HL-60 (cell line): ENCODE measurements at regions not wholly inside any gene's neighbourhood (a gene's known extent, or its start where the extent isn't known, plus 50 kb on each side); places are given as distances from the start of the nearest gene placed in this dataset.

Experiments used
- DNase-seq, 2 experiments: peaks; one replicate each; pipeline ENCODE4 v3.0.0-alpha.2; 2010 to 2020; ENCODE audit warnings: low read depth in 1 of 2, low spot score in 1 of 2
- H3K27ac ChIP-seq: fragments of 250-450 bp; sonication (Bioruptor Pico); replicated peaks from 2 replicates; pipeline ENCODE4 v1.5.1; 2020; ENCODE audit warnings: mild to moderate bottlenecking, moderate library complexity
- H3K27me3 ChIP-seq: fragments of 250-450 bp; sonication (Bioruptor Pico); 2 replicates; pipeline ENCODE4 v1.5.1; 2021; ENCODE audit warnings: mild to moderate bottlenecking, moderate library complexity; ENCODE audit not compliant: insufficient read depth, poor library complexity, severe bottlenecking
- H3K4me3 ChIP-seq: replicated peaks from 2 replicates; pipeline ENCODE4 v1.5.1; 2011; ENCODE audit warnings: mild to moderate bottlenecking, control low read depth, low read length; ENCODE audit not compliant: insufficient read depth
- GABPA ChIP-seq: IDR thresholded peaks from 2 replicates; pipeline ENCODE4 v1.6.1; 2012; ENCODE audit warnings: low read depth
- POLR2AphosphoS5 ChIP-seq: IDR thresholded peaks from 2 replicates; pipeline ENCODE4 v1.6.1; 2012; ENCODE audit warnings: low read depth
- SPI1 ChIP-seq: IDR thresholded peaks from 2 replicates; pipeline ENCODE4 v1.6.1; 2012; ENCODE audit warnings: low read depth, mild to moderate bottlenecking, borderline replicate concordance
- TF ChIP-seq, protein P1 (sequence below): IDR thresholded peaks from 2 replicates; pipeline ENCODE4 v1.6.1; 2012; ENCODE audit warnings: low read depth; ENCODE audit not compliant: insufficient replicate concordance
- TF ChIP-seq, protein P2 (sequence below): IDR thresholded peaks from one replicate; pipeline ENCODE4 v1.5.1; 2011; ENCODE audit warnings: low read length, control low read depth, inconsistent platforms; ENCODE audit not compliant: insufficient read depth

DNA sequence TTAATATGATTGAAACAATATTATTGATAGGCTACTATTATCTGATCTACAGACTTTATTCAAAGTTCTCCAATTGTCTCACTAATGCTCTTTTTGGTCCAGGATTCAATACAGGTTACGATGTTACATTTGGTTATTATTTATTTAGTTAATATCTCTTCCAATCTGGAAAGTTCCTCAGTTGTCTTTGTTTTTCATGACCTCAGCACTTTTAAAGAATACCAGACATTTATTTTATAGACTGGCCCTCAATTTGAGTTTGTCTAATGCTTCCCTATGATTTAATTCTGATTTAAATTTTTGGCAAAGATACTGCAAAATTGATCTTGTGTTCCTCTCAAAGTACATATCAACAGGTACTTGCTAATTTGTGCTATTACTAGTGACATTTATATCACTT lies 937.4 kb downstream of the KCNMA1 start:
- Histone ChIP-seq H3K27ac (no peak overlapping the region), H3K4me3 (no peak overlapping the region), H3K27me3 (no peaks in the 10 kb centered on the region)
- no peak for DNase-seq
- TF ChIP-seq POLR2AphosphoS5 = no peak
- no peak for TF ChIP-seq GABPA
- no peak for TF ChIP-seq SPI1
- TF ChIP-seq, protein P1, sequence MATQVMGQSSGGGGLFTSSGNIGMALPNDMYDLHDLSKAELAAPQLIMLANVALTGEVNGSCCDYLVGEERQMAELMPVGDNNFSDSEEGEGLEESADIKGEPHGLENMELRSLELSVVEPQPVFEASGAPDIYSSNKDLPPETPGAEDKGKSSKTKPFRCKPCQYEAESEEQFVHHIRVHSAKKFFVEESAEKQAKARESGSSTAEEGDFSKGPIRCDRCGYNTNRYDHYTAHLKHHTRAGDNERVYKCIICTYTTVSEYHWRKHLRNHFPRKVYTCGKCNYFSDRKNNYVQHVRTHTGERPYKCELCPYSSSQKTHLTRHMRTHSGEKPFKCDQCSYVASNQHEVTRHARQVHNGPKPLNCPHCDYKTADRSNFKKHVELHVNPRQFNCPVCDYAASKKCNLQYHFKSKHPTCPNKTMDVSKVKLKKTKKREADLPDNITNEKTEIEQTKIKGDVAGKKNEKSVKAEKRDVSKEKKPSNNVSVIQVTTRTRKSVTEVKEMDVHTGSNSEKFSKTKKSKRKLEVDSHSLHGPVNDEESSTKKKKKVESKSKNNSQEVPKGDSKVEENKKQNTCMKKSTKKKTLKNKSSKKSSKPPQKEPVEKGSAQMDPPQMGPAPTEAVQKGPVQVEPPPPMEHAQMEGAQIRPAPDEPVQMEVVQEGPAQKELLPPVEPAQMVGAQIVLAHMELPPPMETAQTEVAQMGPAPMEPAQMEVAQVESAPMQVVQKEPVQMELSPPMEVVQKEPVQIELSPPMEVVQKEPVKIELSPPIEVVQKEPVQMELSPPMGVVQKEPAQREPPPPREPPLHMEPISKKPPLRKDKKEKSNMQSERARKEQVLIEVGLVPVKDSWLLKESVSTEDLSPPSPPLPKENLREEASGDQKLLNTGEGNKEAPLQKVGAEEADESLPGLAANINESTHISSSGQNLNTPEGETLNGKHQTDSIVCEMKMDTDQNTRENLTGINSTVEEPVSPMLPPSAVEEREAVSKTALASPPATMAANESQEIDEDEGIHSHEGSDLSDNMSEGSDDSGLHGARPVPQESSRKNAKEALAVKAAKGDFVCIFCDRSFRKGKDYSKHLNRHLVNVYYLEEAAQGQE = no peak
- TF ChIP-seq, protein P2, sequence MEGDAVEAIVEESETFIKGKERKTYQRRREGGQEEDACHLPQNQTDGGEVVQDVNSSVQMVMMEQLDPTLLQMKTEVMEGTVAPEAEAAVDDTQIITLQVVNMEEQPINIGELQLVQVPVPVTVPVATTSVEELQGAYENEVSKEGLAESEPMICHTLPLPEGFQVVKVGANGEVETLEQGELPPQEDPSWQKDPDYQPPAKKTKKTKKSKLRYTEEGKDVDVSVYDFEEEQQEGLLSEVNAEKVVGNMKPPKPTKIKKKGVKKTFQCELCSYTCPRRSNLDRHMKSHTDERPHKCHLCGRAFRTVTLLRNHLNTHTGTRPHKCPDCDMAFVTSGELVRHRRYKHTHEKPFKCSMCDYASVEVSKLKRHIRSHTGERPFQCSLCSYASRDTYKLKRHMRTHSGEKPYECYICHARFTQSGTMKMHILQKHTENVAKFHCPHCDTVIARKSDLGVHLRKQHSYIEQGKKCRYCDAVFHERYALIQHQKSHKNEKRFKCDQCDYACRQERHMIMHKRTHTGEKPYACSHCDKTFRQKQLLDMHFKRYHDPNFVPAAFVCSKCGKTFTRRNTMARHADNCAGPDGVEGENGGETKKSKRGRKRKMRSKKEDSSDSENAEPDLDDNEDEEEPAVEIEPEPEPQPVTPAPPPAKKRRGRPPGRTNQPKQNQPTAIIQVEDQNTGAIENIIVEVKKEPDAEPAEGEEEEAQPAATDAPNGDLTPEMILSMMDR = no peak

GRCh38 chr10:76697923-76698322 lies 939.7 kb downstream of the KCNMA1 start:
- TF ChIP-seq, protein P1 = no peak
- TF ChIP-seq POLR2AphosphoS5 = no peak
- no peak for DNase-seq
- no peak overlapping the region for H3K27ac ChIP-seq

GRCh38 chr10:76695069-76695468 lies 942.5 kb downstream of the KCNMA1 start:
- Histone ChIP-seq H3K27me3 (no peaks in the 10 kb centered on the region), H3K27ac (no peak overlapping the region), H3K4me3 (no peak overlapping the region)
- DNase-seq = no peak
- TF ChIP-seq, protein P2 = no peak
- TF ChIP-seq GABPA = no peak
- TF ChIP-seq, protein P1 = no peak
- no peak for TF ChIP-seq POLR2AphosphoS5
- TF ChIP-seq SPI1 = no peak

More at GRCh38 chr10:76697923-76698322, 939.7 kb downstream of the KCNMA1 start:
- no peaks in the 10 kb centered on the region for H3K27me3 ChIP-seq
- H3K4me3 ChIP-seq = no peak overlapping the region

- Histone ChIP-seq H3K27me3 (no peaks in the 10 kb centered on the region), H3K4me3 (no peak overlapping the region), H3K27ac (no peak overlapping the region)
- no peak for DNase-seq
- TF ChIP-seq POLR2AphosphoS5 = no peak
- no peak for TF ChIP-seq GABPA
- TF ChIP-seq, protein P2 = no peak
- TF ChIP-seq, protein P1 = no peak
- no peak for TF ChIP-seq SPI1
These were observed 951.4 kb downstream of the KCNMA1 start for GRCh38 chr10:76686201-76686600.
